Stimulated activated CD8-positive, alpha-beta memory T cell treated with anti-CD3 and anti-CD28 coated beads, Interleukin-15, amount 100 ng/mL, for 24 hours (primary cell): ENCODE measurements at regions not wholly inside any gene's neighbourhood (a gene's known extent, or its start where the extent isn't known, plus 50 kb on each side); places are given as distances from the start of the nearest gene placed in this dataset.

Experiments
- DNase-seq: peaks from one replicate; pipeline ENCODE4 v3.0.0-alpha.2; 2020; ENCODE audit warnings: low read depth

- DNase-seq = no peak
These were observed 53.5 kb downstream of the ZNF608 start for GRCh38 chr5:124692950-124693349.

GRCh38 chr5:124692324-124692723, 54.1 kb downstream of the ZNF608 start:
- no peak for DNase-seq

- DNase-seq = no peak
These were observed 56.8 kb downstream of the ZNF608 start for GRCh38 chr5:124689653-124690052.

- DNase-seq = no peak
These were observed 60.0 kb downstream of the ZNF608 start for GRCh38 chr5:124686239-124687004.

- no peak for DNase-seq
These were observed 61.0 kb downstream of the ZNF608 start for GRCh38 chr5:124685404-124685930.

GRCh38 chr5:124683917-124684555, 62.4 kb downstream of the ZNF608 start:
- no peak for DNase-seq

GRCh38 chr5:124679578-124680199, 66.8 kb downstream of the ZNF608 start:
- no peak for DNase-seq

- DNase-seq = no peak
These were observed 67.4 kb downstream of the ZNF608 start for GRCh38 chr5:124678922-124679519.

- DNase-seq = no peak
These were observed 68.0 kb downstream of the ZNF608 start for GRCh38 chr5:124678468-124678867.

GRCh38 chr5:124677374-124678351, 68.8 kb downstream of the ZNF608 start:
- DNase-seq = no peak

GRCh38 chr5:124675931-124676846, 70.2 kb downstream of the ZNF608 start:
- no peak for DNase-seq

- no peak for DNase-seq
These were observed 75.2 kb downstream of the ZNF608 start for GRCh38 chr5:124671193-124671592.

GRCh38 chr5:124670722-124671184, 75.7 kb downstream of the ZNF608 start:
- no peak for DNase-seq

GRCh38 chr5:124669956-124670721, 76.3 kb downstream of the ZNF608 start:
- DNase-seq = no peak

- DNase-seq = no peak
These were observed 77.2 kb downstream of the ZNF608 start for GRCh38 chr5:124669300-124669648.

GRCh38 chr5:124668353-124669299, 77.8 kb downstream of the ZNF608 start:
- no peak for DNase-seq

GRCh38 chr5:124665625-124666024, 80.8 kb downstream of the ZNF608 start:
- DNase-seq = no peak

- no peak for DNase-seq
These were observed 81.4 kb downstream of the ZNF608 start for GRCh38 chr5:124665035-124665434.
